ENCODE measurements at regions not wholly inside any gene's neighbourhood (a gene's known extent, or its start where the extent isn't known, plus 50 kb on each side); places are given as distances from the start of the nearest gene placed in this dataset.

GRCh38 chr5:44935871-44936270 lies 127.1 kb downstream of the MRPS30 start:
- no peaks in the 10 kb centered on the region for H3K27me3 ChIP-seq (ENCODE audit: insufficient read depth, low read depth, low read length)
- H3K79me2 ChIP-seq (replicated peaks; ENCODE audit: insufficient read depth, low read length) = no peaks in the 10 kb centered on the region
- H3K9me2 ChIP-seq (ENCODE audit: insufficient read depth, low read length) = no peaks in the 10 kb centered on the region
- no peaks in the 10 kb centered on the region for H3K9me3 ChIP-seq (ENCODE audit: low read length)
- no peaks in the 10 kb centered on the region for H3F3A ChIP-seq (ENCODE audit: insufficient read depth, low read length, poor library complexity, severe bottlenecking)
- no peak overlapping the region for H3K4me2 ChIP-seq (ENCODE audit: low read length)
- no peak overlapping the region for H2AFZ ChIP-seq (ENCODE audit: low read depth, low read length)
- H3K27ac ChIP-seq (ENCODE audit: low read length) = no peak overlapping the region
- H4K20me1 ChIP-seq (ENCODE audit: insufficient read depth) = no peaks in the 10 kb centered on the region
- H3K9ac ChIP-seq (ENCODE audit: low read length) = no peak overlapping the region
- H3K4me3 ChIP-seq (ENCODE audit: low read length) = no peak overlapping the region
- no peak for TF ChIP-seq CTCF (IDR thresholded peaks at IDR 0.05; ENCODE audit: poor library complexity, severe bottlenecking)
- TF ChIP-seq TAF1 (IDR thresholded peaks at IDR 0.05; ENCODE audit: low read depth) = no peak
- no peak for TF ChIP-seq REST (IDR thresholded peaks at IDR 0.05; ENCODE audit: borderline replicate concordance)
- no peak for TF ChIP-seq EP300 (conservative IDR thresholded peaks at IDR 0.05; ENCODE audit: poor library complexity, severe bottlenecking)
- no peak for TF ChIP-seq MXI1 (conservative IDR thresholded peaks at IDR 0.05; ENCODE audit: poor library complexity, severe bottlenecking)
- TF ChIP-seq POLR2AphosphoS5 (IDR thresholded peaks at IDR 0.05) = no peak
- no peak for TF ChIP-seq RAD21 (conservative IDR thresholded peaks at IDR 0.05)
- TF ChIP-seq EZH2 (IDR thresholded peaks at IDR 0.05; ENCODE audit: borderline replicate concordance, insufficient read depth, low read length, poor library complexity, severe bottlenecking) = no peak
- no peak for TF ChIP-seq SMC3 (conservative IDR thresholded peaks at IDR 0.05; ENCODE audit: poor library complexity)
- H3K36me3 ChIP-seq (ENCODE audit: insufficient read depth, low read length) = no peaks in the 10 kb centered on the region

GRCh38 chr5:44942524-44943001 lies 133.8 kb downstream of the MRPS30 start:
- no peak overlapping the region for H3K9ac ChIP-seq (ENCODE audit: low read length)
- no peak overlapping the region for H3K4me3 ChIP-seq (ENCODE audit: low read length)
- H3K36me3 ChIP-seq (ENCODE audit: insufficient read depth, low read length) = no peaks in the 10 kb centered on the region
- H3K9me3 ChIP-seq (ENCODE audit: low read length) = no peaks in the 10 kb centered on the region
- H3K27me3 ChIP-seq (ENCODE audit: insufficient read depth, low read depth, low read length) = no peaks in the 10 kb centered on the region
- no peaks in the 10 kb centered on the region for H3K9me2 ChIP-seq (ENCODE audit: insufficient read depth, low read length)
- H4K20me1 ChIP-seq (ENCODE audit: insufficient read depth) = no peaks in the 10 kb centered on the region
- no peak overlapping the region for H3K27ac ChIP-seq (ENCODE audit: low read length)
- H3F3A ChIP-seq (ENCODE audit: insufficient read depth, low read length, poor library complexity, severe bottlenecking) = no peaks in the 10 kb centered on the region
- H2AFZ ChIP-seq (ENCODE audit: low read depth, low read length) = no peak overlapping the region
- no peaks in the 10 kb centered on the region for H3K79me2 ChIP-seq (replicated peaks; ENCODE audit: insufficient read depth, low read length)
- TF ChIP-seq POLR2AphosphoS5 (IDR thresholded peaks at IDR 0.05) (no peak), EZH2 (IDR thresholded peaks at IDR 0.05; ENCODE audit: borderline replicate concordance, insufficient read depth, low read length, poor library complexity, severe bottlenecking) (no peak), EP300 (conservative IDR thresholded peaks at IDR 0.05; ENCODE audit: poor library complexity, severe bottlenecking) (no peak), SMC3 (conservative IDR thresholded peaks at IDR 0.05; ENCODE audit: poor library complexity) (no peak), TAF1 (IDR thresholded peaks at IDR 0.05; ENCODE audit: low read depth) (no peak), MXI1 (conservative IDR thresholded peaks at IDR 0.05; ENCODE audit: poor library complexity, severe bottlenecking) (no peak), RAD21 (conservative IDR thresholded peaks at IDR 0.05) (no peak), CTCF (IDR thresholded peaks at IDR 0.05; ENCODE audit: poor library complexity, severe bottlenecking) (no peak), REST (IDR thresholded peaks at IDR 0.05; ENCODE audit: borderline replicate concordance) (no peak)
- no peak overlapping the region for H3K4me2 ChIP-seq (ENCODE audit: low read length)
